NCI-H1930 (cell line): ENCODE measurements at regions not wholly inside any gene's neighbourhood (a gene's known extent, or its start where the extent isn't known, plus 50 kb on each side); places are given as distances from the start of the nearest gene placed in this dataset.

Source experiments
- DNase-seq, 2 experiments: peaks; one replicate each; lab custom pipeline; 2025; lab: John Stamatoyannopoulos, UW

DNA sequence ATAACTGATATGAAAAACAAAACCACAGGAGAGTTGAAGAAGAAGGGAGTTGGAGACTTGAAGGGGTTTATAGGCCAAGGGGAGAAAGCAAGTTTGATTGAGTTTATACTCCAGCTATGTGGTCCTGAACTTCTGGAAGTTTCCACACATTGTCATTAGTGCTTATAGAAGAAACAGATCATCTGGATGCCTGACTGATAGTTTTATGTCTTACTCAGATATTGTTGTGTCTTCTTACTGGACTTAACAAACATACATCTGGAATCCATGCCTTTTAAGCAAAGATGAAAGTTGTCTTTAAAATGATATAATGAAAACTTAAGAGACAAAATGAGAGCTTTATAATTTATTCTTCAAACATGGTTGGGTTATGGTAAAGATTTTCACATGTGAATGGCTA is 101.3 kb upstream of the FZD8 start:
- no peak for DNase-seq

DNA sequence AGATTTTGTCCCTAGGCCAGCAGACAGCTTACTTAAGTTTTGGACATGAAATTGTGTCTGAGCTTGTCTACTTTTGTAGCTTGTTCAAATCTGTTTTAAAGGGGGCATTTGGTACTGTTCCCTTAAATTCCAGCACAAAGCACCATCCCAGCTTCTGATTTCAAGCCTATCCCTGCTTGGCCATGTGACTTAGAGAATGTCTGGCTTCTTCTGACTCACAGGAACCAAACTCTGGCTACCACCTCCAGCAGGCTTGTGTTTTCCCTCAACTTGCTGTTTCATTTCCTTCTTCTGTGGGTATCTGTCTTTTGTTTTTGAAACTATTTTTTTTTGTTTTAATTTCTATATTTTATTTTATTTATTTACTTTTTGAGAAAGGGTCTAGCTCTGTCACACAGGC is 97.9 kb upstream of the FZD8 start:
- DNase-seq = no peak

DNA sequence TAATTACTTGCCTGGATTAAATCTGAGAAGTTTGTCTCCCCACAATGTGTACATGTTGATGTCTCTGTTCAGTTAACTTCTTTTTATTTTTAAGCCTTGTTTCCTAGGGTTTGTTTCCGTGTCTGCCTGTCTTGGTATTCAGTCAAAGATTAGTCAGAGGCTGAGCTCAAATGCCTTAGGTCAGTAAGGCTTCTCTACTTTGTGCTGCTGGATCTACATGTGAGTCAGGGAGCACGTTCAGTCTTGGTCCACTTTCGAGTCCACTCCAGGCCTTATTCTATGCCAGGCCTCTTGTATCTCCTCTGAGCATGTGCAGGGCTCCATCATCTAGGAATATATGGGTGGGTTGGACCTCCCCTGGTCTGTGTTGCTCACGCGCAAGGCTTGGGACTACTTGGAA is 93.3 kb upstream of the FZD8 start:
- DNase-seq = no peak

DNA sequence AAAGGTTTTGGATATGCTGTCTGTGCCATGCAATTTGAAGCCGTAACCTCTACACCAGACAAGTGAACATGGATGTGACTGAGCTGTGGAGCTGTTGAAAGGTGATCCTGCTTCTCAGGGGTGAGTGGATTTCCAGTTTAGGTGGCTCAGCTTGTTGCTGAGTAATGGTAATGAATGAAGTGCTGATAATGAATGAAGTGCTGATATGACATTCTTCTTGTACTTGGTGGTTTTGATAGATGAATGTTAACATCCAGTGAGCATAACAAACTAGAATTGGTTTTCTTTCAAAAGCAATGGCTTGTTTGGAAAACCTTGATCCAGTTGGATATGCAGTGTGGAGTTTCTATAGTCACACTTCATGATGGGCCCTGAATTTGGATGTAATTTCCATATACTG is 89.7 kb upstream of the FZD8 start:
- no peak for DNase-seq

DNA sequence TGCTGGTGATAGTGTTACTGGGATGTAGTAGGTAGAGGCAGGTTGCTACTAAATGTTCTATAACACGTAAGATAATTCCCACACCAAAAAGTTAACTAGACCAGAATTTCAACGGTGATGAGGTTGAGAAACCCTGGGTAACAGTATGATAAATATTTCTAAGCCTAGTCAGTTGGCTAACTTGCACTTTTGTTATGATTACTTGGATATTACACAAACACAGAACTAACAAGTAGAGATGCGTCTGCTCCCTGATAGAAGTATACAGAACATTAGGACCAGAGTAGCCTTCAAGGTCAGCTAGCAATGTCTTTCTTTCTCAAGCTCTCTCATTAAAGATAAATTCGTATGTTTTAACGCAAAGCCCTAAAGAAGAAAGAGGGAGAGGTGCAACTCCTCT is 86.2 kb upstream of the FZD8 start:
- no peak for DNase-seq

DNA sequence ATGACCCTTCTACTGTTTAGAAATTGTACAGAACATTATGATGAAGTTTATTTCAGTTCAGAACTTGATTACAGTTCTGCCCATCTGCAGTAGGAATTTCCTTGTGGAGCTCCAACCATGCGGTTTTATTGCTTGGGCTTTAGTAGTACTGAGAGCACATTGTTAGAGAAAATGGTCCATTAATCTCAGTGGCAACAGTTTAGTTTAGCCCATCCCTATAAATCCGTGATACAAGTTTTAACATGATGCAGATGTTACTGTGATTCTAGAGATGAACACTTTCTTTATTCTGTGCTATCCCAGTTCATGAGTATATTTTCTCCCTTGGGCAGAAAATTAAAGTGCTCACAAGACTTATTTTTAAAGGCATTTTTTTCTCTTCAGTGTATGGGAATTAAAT is 84.8 kb upstream of the FZD8 start:
- DNase-seq = no peak

DNA sequence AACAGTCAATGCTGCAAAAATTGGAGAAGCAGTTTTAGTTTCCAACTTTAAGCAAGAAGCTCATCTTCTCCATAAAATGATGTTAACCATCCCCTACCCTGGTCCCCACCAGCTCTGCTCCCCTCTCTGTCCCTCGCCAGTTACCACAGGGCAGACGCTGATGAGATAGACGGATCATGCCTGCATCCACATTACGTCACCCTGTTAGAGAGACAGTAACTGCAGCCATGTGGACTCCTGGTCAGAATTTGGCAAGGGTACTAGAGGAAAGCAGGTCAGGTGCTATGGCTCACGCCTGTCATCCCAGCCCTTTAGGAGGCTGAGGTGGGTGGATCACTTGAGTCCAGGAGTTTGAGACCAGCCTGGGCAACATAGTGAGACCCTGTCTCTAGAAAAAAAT is 81.9 kb upstream of the FZD8 start:
- DNase-seq = no peak

DNA sequence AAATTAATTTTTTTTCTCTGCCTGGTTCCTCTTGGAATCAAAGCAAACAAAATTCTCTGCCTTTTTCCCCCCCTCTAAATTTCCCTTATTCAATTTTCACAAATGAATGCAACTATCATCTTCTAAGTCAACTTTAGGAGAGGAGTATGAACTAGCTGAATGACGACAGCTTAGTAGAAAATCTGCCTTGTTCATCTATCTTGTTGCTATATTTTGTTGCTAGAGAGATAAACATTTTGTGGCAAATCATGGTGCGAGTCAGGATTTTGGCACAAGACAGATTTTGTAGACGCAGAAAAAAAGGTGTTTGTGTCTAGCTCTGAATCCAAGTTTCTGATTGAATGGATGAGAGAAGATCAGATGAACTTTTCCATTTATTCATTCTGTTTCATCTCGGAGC is 81.0 kb upstream of the FZD8 start:
- DNase-seq = no peak

DNA sequence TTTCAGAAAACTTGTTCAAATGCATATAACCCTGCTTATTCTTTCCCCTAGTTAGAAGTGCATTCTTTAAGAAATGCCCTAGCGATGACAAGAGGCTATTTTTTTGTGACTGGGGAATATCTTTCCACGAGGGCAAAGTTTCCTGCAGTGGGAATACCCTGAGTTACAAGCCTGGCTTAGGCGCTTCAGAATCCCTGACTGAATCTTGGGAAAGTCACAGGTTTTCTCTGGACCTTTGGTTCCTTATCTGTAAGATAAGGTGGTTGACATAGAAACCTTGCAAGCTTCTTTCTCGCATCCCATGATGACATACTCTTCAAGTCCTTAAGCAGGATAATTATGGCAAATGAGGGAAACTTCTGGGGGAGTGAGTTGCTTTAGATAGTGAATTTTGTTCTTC is 80.5 kb upstream of the FZD8 start:
- DNase-seq = no peak

DNA sequence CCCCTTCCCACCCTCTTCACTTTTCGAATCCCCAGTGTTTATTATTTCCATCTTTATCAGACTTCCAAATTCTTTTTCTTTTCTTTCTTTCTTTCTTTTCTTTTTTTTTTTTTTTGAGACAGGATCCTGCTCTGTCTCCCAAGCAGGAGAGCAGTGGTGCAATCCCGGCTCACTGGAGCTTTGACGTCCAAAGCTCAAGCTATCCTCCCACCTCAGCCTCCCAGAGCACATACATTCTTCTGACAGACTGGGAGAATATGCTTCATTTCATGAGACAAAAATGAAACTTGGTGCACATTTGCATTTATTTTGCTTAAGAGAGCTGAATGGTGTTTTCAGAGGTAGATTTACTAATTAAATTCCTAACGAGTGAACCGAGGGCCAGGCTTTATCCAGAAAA is 80.1 kb upstream of the FZD8 start:
- DNase-seq = no peak

DNA sequence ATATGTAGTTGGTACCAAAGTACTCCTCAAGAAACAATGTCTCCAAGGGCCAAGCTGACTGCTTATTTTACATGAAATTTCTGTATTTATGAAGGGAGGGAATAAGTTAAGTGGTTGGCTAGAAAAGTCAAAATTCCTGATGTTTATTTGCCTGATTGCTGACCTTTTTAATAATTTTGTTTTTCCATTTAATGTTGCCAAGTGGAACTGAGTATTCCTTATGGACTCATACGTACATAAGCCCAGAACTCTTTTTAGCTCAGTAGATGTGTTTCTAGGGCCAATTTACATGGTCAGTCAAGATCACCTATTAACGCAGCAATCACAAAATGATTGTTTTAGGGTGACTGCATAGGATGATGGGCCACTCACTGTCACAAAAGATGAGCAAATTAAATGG is 78.3 kb upstream of the FZD8 start:
- DNase-seq = no peak

DNA sequence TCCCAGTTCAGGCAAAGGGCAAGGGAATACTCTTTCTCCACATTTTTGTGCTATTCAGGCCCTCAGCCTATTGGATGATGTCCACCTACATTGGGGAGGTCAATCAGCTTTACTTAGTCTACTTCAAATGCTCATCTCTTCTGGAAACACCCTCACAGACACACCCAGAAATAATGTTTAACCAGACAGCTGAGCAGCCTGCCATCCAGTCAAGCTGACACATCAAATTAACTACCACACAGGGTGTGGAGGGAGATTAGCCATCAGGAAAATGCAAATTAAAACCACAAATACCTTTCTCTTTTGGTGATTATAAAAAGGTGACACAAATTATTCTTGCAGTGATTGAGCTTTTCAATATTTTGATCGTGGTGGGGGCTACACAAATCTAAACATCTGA is 74.7 kb upstream of the FZD8 start:
- no peak for DNase-seq

DNA sequence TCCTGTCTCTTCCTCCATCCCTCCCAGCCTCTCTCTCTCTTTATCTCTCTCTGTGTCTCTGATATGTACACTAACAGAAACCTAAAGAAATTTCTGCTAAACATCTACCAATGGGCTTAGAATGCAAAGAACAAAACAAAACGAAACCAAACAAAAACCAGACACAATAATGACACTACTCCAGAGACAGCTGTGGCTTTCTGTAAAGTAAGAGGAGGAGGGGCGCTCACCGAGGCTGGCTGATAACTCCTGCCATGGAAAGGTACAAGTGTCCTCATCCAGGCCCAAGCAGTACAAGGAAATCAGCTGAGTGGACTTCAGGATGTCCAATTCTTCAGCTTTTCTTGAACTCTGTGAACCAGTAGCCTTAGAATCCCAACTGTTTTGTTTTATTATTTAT is 70.4 kb upstream of the FZD8 start:
- no peak for DNase-seq

DNA sequence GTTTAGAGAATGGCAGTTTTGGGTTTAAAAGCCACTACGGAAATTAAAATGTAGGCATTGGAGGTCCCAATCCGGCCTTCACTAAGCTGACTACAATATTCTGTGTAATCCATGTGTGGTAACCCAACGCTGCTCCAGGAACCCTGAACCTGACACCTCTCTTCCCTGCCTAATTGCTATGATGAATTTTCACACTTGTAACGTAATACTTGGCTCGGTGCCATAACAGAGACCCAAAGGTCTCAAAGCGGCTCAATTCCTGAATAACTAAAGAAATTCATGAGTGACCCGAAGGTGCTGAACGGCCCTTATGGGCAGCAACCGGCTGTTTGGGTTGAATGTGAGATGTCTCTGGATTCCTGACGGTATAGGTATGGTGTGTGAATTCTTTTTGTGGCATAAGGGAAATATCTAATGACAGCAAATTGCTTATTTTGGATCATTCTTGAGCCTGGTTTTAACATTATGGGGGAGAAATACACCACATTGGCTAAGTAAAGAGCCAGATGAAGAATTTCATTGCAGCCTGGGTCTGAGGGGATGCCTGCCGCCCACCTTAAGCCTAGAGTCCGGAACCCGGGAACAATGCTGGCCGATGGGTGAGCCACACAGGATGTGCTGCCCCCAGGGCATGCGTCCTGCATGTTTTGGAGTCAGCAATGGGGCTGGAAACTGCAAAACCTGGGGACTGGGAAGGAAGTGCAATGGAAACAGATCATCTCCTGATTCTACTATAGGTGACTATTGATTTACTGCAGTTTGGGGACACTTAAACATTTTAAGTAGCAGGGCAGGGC is 69.7 kb upstream of the FZD8 start:
- DNase-seq = no peak

DNA sequence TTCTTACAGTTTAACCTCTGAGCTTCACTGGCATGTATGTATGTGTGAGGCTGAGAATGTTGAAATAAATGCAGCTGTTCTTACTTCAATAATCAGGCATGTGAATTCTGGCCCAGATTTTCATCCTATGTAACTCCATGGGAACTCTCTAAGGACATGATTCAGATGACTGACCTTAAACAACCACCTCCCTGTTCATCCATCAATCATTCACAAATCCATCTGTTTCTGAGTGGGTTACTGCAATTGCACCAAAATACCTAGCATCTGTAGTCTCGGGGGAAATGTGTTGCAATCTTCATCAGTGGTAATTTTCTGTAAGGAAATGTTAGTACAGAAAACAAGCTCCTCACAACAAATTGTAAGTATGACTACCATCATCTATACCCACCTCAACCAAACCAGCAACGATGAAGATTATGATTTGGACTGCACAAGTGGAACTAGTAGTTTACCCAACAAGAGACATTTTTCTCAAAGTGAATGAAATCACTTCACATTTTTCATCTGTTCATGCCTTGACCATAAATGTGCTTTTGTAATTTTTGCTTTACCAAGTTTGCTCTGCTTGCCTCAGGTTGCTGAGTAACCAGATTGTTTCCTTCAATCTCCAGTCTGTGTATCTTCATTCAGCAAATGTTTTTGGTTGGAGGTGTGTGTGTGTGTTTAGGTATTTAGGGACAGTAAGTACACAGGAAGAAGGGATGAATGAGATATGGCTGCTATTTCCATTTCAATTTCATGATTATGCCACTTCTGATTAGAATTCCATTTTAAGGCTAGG is 65.7 kb upstream of the FZD8 start:
- DNase-seq = no peak

DNA sequence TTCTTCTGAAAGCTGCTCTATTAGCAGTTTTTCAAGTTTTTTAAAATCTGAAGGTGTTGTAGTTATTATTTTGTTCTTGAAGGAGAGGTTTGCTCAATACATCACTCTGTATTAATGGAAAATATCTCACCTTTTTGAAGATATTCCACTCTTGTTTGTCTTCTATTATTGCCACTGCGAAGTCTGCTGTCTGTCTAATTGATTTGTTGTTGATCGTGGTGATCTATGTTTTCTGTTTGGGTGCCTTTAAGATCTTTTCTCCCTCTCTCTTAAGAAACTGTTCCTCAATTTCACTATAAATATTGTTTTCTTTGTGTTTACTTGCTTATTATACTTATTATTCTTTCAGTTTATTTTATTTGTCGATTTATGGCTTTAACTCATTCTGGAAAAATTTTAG is 64.9 kb upstream of the FZD8 start:
- DNase-seq = no peak

DNA sequence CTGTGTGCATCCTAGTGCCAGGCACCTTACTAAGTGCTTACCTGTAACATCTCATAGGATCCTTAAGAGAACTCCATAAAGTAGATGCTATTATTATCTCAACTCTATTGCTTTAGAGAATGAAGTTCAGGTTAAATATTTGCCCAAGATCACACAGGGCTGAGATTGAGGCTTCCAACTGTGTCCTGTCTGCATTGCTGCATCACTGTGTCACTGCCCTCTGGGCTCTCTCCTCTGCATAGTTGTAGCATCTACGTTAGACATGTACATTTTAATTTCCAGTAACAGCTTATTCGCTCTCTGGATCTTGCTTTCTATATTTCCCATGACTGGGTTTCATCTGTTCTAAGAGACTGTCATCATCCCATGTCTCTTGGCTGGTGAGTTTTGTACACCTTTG is 63.6 kb upstream of the FZD8 start:
- DNase-seq = no peak

DNA sequence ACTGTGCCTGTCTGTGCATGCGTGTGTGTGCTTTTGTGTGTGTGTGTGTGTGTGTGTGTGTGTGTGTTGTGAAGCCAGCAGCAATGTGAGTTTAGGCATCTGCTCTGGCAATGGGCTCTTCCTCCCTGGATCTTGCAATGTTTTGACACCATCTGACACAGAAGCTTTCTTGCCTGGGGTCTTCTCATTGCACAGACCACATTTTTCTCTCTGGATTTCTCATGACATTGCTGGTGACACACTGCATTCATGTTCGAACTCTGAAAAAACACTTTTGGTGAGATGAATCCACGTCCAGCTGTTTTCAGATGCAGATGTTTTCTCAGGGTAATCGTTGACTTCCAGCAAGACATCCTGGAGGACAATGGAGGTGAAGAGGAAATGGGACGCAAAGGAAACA is 63.0 kb upstream of the FZD8 start:
- no peak for DNase-seq

DNA sequence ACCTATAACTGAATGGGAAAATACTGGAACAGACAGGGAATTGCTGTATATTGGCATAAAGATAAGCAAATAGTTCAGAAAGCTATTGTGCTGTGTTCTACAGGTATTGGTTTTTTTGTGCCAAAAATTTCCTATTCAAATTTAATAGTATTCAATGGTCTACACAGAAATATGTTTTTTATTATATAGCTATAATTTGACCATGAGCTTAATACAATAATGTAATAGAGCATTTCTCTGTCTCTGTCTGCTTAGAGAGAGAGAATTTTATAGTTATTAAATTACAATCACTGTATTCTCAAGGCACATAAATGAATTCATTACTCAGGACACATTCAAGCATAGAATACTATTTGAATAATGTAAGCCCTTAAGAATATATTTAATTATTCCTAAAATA is 62.3 kb upstream of the FZD8 start:
- DNase-seq = no peak

DNA sequence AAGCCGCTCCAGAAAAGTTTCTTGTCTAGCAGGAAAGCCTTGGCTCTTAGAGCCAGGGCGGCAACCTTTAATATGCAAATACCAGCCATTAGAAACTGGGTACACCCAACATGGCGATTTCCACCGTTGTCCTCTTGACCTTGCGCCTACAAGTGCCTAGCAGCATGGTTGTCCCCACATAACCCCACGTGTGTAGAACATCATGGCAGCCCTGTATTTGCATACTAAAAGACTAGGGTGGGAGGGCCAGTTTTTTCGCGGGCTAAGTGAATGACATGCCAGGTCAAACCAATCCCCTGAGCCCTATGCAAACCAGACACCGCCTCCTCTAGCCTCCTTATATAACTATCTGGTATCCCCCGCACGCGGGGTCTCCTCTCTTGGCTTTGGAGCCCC is 58.4 kb upstream of the FZD8 start:
- DNase-seq = no peak

DNA sequence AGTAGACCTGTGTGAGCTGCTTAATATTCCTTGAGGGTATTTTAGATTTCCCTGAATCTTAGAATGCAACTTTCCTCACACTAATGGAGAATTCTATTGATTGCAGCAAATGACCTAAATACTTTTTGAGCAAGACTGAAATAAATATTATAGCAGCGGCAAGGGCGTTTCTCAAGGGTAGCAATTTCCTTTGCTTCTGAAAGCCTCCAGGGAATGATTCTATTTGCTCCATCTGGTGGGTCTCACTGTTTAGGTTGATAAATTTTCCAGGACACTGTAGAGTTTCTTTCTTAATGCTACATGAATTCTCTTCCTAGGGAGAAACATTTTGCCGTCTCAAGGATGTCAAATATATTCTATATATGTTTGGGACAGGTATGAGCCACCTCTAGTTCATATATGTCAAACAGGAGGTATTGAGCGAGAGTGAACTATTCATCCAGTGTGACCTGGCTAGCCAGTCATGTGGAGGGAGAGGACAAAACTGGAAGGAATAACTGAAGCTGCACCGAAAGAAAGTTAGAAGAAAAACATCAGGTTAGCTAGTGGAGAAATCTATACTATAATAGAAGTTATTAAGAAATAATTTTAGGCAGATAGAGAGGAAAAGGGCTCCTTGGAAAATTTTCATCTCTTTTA is 57.9 kb upstream of the FZD8 start:
- no peak for DNase-seq

DNA sequence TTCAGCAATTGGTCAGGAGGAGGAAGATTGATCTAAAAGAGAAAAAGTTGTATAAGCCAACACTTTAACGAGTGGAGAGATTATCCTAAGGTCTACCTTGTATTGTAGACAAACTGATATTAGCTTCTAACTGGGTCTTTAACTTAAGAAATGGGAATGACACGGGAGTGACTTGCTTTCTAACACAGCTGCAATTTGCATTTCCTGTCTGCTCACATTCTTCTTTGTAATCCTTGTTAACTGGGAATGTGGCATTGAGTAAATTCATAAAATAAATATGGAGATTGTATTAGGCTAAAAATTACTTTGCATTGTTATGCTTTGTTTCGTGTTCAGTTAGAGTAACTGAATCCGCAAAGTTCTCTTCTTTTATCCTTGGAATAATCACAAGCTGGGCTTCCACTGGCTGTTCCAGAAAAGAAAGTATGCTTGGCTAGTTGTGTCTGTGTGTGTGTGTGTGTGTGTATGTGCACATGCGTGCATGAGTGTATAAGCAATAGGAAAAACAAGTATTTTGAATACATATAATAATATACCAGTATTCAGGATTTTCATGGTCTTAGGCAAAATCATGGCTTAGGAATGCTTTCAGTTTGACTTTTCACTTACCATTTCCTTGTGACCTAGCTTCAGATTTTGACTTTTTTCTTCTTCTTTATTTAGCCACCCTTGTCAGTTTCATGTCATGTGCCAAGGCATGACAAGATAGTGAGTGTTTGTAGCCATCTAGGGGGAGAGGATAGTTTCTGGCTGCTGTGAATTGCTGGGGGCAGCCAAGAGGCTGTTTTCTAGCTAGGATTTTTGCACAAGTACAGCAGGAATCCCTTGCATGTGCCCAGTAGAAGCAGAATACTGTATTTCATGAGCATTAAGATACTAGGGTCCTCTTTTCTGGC is 54.5 kb upstream of the FZD8 start:
- no peak for DNase-seq
